Astrocyte of the spinal cord (primary cell): ENCODE measurements at regions not wholly inside any gene's neighbourhood (a gene's known extent, or its start where the extent isn't known, plus 50 kb on each side); places are given as distances from the start of the nearest gene placed in this dataset.
A peak's percentile ranks its signal among the peaks of the same experiment; 100 is the strongest.

Source experiments
- DNase-seq: peaks from one replicate; pipeline ENCODE4 v3.0.0; 2011; ENCODE audit warnings: low read depth, low spot score
- H3K4me3 ChIP-seq: 2 replicates; pipeline ENCODE4 v1.5.1; 2011; ENCODE audit warnings: low read depth, mild to moderate bottlenecking, low read length, moderate library complexity
- in situ Hi-C: cut with HindIII; loops from 2 replicates; pipeline ENCODE4 v1.10.0; 2017; ENCODE audit warnings: low sequenced_read_pairs
- TF ChIP-seq, protein P1 (sequence below): IDR thresholded peaks from 2 replicates; pipeline ENCODE4 v1.5.1; 2012; ENCODE audit warnings: low read depth, mild to moderate bottlenecking, low read length, inconsistent platforms

DNA sequence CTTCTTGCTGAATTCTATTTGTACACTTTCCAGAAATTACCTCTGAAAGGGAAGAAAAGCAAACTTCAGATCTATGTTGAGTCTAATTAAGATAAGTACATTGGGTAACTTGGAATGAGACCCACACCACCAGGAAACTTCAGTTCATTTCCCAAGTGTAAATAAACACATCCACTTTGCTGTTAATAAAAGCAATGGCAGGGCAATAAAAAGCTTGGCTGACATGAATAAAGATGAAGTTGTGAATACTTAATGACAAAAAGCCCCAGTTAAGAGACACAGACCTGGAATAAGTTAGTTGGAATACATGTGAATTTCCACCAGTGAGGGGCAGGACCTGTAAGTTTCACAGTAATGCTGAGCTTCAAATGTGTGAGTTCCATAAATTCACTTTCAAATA is 83.3 kb downstream of the MEX3B start:
- H3K4me3 ChIP-seq, result no peak overlapping the region
- in situ Hi-C loops, result no loop called here
- no peak for DNase-seq
- TF ChIP-seq, protein P1, sequence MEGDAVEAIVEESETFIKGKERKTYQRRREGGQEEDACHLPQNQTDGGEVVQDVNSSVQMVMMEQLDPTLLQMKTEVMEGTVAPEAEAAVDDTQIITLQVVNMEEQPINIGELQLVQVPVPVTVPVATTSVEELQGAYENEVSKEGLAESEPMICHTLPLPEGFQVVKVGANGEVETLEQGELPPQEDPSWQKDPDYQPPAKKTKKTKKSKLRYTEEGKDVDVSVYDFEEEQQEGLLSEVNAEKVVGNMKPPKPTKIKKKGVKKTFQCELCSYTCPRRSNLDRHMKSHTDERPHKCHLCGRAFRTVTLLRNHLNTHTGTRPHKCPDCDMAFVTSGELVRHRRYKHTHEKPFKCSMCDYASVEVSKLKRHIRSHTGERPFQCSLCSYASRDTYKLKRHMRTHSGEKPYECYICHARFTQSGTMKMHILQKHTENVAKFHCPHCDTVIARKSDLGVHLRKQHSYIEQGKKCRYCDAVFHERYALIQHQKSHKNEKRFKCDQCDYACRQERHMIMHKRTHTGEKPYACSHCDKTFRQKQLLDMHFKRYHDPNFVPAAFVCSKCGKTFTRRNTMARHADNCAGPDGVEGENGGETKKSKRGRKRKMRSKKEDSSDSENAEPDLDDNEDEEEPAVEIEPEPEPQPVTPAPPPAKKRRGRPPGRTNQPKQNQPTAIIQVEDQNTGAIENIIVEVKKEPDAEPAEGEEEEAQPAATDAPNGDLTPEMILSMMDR, result no peak

DNA sequence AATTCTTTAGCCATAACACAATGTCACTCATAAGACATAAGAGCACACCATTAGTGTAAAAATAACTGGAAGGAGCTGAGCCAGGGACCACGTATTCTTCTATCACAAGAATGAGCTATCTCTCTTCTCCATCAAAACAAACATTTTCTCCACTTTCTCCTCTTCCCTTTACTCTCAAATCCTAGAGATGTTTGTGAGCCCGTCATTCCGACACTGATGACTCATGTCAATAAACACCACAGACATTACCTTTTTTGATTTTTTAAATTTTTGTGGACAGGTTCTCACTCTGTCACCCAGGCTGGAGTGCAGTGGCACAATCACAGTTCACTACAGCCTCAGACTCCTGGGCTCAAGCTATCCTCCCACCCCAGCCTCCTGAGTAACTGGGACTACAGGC is 86.6 kb downstream of the MEX3B start:
- TF ChIP-seq, protein P1, result no peak
- H3K4me3 ChIP-seq, result no peak overlapping the region
- in situ Hi-C loops, result no loop called here
- DNase-seq, result no peak

DNA sequence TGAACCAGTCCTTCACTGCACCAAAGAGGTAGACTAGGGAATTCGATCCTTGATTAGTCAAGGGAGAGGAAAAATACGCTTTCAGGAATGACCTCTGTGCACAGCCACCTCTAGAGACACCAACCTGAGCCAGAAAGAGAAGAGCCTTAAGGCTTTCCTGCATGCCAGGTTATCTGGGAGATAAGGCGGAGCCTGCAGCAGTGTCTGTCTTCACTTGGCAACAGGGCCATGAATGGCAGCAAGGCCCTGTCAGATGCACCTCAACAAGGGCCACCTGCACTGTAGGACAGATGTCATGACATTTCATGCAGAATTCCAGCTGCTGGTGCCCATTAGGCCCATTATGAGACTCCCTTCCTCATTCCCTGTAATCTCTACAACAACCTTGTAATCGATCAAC is 88.1 kb downstream of the MEX3B start:
- no peak for DNase-seq
- TF ChIP-seq, protein P1, result no peak
- no peak overlapping the region for H3K4me3 ChIP-seq
- in situ Hi-C loops, result no loop called here

DNA sequence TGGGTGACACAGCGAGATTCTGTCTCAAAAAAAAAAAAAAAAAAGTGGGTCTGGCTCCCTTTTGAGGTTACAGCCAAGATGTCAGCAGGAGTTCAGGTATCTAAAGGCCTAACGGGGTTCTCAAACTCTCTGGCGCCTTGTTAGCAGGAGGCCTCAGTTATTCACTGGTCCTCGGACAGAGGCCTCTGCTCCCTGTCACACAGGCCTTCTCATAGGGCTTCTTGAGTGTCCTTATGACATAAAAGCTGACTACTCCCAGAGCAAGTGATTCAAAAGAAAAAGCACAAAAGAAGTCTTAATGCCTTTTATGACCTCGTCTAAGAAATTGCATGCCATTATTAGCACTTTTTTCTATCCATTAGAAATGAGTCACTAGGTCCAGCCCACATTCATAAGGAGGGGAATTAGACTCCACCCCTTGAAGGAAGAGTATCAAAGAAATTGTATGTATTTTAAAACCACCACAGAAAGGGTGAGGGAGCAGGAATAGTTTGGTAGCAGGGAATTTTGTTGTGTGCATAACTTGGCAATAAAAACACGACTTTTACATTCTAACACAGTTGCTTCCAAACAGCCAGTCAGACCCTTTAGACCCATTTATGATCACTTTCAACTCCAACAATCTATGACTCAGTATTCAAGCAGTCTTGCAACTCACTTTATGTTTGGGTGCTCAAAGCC is 90.3 kb downstream of the MEX3B start:
- TF ChIP-seq, protein P1, result no peak
- DNase-seq, result peak; percentile 31
- in situ Hi-C loops, result no loop called here
- H3K4me3 ChIP-seq, result no peak overlapping the region

DNA sequence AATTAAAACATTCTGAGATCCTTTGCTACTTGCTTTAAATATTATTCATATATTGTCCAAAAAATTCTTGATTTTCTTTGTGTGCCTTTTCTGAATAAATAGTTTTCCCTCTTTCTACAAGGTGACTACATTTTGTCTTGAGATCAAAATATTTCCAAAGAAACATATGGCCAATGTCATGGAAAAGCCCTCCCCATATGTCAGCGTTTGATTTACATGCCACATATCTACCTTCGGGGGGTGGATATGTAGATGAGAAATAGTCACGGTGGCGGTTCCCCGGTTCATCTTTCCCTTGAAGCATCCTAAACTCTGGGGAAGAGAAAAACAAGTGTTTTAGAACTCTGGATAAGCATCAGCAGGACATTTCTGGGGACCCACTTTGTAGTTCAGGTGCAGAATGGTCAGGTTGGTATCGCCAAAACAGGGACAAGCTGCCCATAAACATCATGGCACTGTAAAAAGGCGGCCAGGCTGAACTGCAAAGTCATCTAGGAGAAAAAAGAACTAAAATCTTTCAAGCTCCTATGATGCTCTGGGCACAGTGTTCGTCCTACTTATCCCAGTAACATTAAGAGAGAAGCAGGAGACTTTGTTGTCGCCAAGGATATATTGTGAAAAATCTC is 91.5 kb downstream of the MEX3B start:
- no peak overlapping the region for H3K4me3 ChIP-seq
- no peak for DNase-seq
- TF ChIP-seq, protein P1, result no peak
- in situ Hi-C loops, result no loop called here

DNA sequence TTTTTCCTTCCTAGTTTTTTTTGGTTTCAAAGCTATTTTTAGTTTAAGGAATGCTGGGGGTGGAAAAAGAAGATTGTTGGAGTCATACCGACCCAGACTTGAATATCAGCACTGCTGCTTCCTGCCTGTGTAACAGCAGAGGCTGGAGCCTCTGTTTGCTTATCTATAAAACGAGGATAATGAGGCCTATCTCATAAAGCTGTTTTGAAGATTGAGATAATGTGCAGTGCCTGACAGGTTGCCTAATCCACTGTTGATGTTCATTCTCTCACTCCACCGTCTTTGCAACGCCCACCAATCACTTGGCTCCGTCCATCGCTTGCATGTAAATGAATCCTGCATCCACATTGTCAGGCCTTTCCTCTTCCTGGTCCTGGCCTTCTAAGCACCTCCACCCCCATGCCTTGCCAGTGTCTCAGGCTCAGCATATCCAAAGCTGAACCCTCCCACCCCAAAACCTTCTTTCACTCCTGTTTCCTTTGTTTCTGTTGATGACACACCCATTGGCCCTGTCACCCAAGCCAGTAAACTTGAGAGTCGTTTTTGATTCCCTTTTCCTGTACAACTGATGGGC is 94.9 kb downstream of the MEX3B start:
- H3K4me3 ChIP-seq, result no peak overlapping the region
- DNase-seq, result peak; percentile 4
- in situ Hi-C loops, result no loop called here
- TF ChIP-seq, protein P1, result no peak
